ENCODE measurements at regions not wholly inside any gene's neighbourhood (a gene's known extent, or its start where the extent isn't known, plus 50 kb on each side); places are given as distances from the start of the nearest gene placed in this dataset.

GRCh38 chr16:86165479-86165878, 266.5 kb downstream of the IRF8 start:
- TF ChIP-seq POLR2A (IDR thresholded peaks at IDR 0.05; ENCODE audit: low read depth, low read length) (no peak), POLR2AphosphoS5 (IDR thresholded peaks at IDR 0.05; ENCODE audit: low read depth, low read length) (no peak)
